NT2/D1 (cell line): ENCODE measurements at regions not wholly inside any gene's neighbourhood (a gene's known extent, or its start where the extent isn't known, plus 50 kb on each side); places are given as distances from the start of the nearest gene placed in this dataset.

ENCODE experiments used
- DNase-seq: peaks from one replicate; pipeline ENCODE4 v3.0.0-alpha.2; 2011; ENCODE audit warnings: low read depth, low spot score
- H3K27me3 ChIP-seq: 2 replicates; pipeline ENCODE4 v1.6.0; 2011; ENCODE audit warnings: mild to moderate bottlenecking; ENCODE audit not compliant: insufficient read length, insufficient read depth
- H3K36me3 ChIP-seq: 2 replicates; pipeline ENCODE4 v1.6.1; 2011; ENCODE audit warnings: mild to moderate bottlenecking, low read length, mixed read lengths; ENCODE audit not compliant: insufficient read depth, insufficient read length
- H3K4me1 ChIP-seq: 2 replicates; pipeline ENCODE4 v1.5.1; 2011; ENCODE audit not compliant: insufficient read depth, insufficient read length
- H3K4me3 ChIP-seq: 2 replicates; pipeline ENCODE4 v1.5.1; 2011; ENCODE audit warnings: low read depth; ENCODE audit not compliant: insufficient read length
- H3K9ac ChIP-seq: 2 replicates; pipeline ENCODE4 v1.6.0; 2011; ENCODE audit warnings: low read depth; ENCODE audit not compliant: insufficient read length
- H3K9me3 ChIP-seq: 2 replicates; pipeline ENCODE4 v1.5.1; 2011; ENCODE audit warnings: mild to moderate bottlenecking, low read length; ENCODE audit not compliant: insufficient read depth
- SUZ12 ChIP-seq: IDR thresholded peaks from 2 replicates; pipeline ENCODE4 v1.6.1; 2011; ENCODE audit not compliant: insufficient read length, insufficient read depth; ENCODE audit errors: extremely low read depth
- YY1 ChIP-seq: IDR thresholded peaks from 2 replicates; pipeline ENCODE4 v1.6.1; 2011; ENCODE audit not compliant: insufficient read length, insufficient read depth
- ZNF274 ChIP-seq: IDR thresholded peaks from 2 replicates; pipeline ENCODE4 v1.6.1; 2011; ENCODE audit warnings: mild to moderate bottlenecking, low read depth, low read length

DNA sequence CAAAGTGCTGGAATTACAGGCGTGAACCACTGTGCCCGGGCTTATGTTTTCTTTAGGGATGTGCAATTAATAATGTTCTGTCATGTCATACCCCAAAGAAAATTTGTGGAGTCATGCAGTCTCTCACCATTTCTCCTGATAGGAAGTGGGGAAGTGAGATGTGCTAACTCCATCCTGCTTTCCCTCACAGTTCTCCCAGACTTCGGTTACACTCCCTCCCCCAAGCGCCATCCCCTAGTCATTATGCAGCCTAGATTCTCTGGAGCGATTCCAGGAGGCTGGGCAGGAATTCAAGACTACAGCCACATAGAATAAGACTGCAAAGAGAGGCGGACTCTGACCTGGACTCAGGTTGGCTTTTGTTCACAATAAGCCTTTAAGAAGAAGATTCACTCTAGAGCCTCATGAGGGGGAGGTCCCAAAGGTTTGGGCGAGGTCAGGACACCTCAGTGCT, 271.4 kb downstream of the ALDH8A1 start:
- no peak for TF ChIP-seq YY1
- no peak for TF ChIP-seq SUZ12
- no peak for TF ChIP-seq ZNF274
- Histone ChIP-seq H3K9ac (no peak overlapping the region), H3K36me3 (no peaks in the 10 kb centered on the region), H3K9me3 (no peaks in the 10 kb centered on the region), H3K4me1 (no peaks in the 10 kb centered on the region), H3K4me3 (no peak overlapping the region), H3K27me3 (no peaks in the 10 kb centered on the region)
- DNase-seq: no peak

DNA sequence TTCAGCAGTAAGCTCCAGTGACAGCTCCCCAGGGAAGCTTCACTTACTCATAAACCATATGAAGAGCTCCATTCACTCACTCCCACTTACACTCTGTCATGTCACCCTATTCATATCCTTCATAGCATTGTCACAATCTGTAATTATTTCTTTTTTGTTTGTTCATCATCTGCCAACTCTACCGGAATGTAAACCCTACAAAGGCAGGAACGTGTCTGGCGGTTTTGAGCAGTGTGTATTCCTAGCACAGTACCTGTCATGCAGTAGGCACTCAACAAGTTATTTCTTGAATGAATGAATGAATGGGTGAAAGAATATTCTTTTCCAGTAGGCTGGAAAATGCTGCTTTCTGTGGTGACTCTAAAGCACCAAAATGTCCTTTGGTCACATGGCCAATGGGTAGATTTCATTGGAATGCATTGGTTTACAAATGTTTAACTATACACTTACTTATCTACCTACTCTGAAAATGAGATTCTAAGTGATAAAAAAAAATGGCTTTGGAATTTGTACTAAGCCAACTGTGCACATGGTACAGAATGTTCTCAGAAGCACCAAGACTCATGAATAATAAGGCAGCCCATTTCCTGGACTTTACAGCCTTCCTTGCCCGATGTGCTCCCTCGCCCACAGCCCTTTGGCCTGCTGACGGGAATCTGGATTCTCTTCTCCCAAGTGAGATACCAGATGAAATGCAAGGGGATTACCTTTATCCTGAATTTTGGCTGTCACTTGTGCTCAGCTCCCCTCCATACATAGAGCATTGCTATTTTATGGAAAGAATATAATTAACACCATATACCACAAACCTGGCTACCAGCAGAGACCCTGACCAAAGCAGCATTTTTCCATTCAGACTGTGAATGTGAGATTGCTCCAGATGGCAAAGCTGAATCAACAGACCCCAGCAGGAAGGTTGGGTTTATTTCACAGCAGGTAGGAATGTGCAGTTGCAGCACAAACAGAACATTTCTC, 273.3 kb downstream of the ALDH8A1 start:
- H3K4me1 ChIP-seq: no peaks in the 10 kb centered on the region
- no peak for TF ChIP-seq YY1
- no peak for TF ChIP-seq ZNF274
- TF ChIP-seq SUZ12: no peak
- no peak overlapping the region for H3K4me3 ChIP-seq
- H3K36me3 ChIP-seq: no peaks in the 10 kb centered on the region
- no peak for DNase-seq
- H3K9me3 ChIP-seq: no peaks in the 10 kb centered on the region
- H3K9ac ChIP-seq: no peak overlapping the region
- H3K27me3 ChIP-seq: no peaks in the 10 kb centered on the region

DNA sequence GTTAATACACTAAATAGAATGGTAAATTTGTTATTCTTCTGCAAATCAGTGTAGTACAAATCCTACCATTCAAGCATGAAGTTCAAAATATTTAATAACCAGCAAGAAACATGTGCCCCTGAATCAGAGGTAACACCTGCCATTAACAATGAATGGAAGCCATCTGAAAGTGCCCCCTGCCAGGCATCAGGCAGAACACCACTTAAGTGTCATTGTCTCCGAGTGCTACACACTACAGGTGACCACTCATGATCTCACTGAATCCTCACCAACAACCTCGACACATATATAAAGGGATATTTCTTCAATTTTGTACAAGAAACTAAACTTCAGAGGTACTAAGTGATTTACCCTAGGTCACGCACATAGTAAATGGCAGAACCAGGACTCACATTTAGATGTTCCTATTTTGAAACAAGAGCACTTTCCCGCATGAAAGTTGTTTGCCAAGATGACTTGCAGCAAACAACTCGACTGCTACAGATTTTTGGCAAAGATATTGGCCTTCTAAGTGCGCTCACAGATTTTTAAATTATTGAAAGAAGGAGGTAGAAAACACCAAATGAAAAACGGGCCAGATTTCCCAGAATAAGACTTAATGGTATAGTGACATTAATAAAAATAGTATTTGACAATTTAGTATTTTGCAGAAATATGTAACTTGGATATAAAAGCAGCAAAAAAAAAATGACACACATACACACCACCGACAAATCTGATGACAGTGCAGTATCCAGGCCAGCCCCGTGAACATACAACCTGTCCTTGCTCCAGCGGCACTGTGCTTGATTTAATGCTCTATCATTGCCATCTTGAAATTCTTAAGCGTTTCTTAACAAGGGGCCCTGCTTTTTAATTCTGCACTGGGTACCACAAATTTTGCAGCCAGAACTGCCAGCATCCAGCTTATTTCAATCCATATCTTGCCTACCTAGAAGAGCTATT, 274.5 kb downstream of the ALDH8A1 start:
- H3K27me3 ChIP-seq: no peaks in the 10 kb centered on the region
- no peaks in the 10 kb centered on the region for H3K36me3 ChIP-seq
- DNase-seq: no peak
- no peak overlapping the region for H3K4me3 ChIP-seq
- no peaks in the 10 kb centered on the region for H3K9me3 ChIP-seq
- H3K9ac ChIP-seq: no peak overlapping the region
- no peaks in the 10 kb centered on the region for H3K4me1 ChIP-seq
- TF ChIP-seq YY1 (no peak), ZNF274 (no peak), SUZ12 (no peak)

DNA sequence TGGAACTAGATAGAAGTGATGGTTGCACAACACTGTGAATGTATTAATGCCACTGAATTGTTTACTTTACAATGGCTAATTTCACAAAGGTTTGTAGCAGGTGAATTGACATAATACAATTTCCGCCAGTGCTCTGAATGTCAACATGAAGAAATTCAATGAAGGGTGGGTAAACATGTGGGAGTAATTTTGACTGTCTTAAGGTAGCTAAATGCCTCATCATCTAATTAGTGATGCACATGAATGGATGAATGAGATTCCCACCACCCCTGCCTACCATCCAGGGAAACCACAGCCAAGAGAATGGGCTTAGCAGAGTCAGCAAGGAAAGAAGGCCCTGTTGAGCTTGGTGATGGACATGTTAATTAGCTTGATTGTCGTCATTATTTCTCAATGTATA, 275.3 kb downstream of the ALDH8A1 start:
- Histone ChIP-seq H3K9ac (no peak overlapping the region), H3K36me3 (no peaks in the 10 kb centered on the region), H3K9me3 (no peaks in the 10 kb centered on the region), H3K4me1 (no peaks in the 10 kb centered on the region), H3K27me3 (no peaks in the 10 kb centered on the region), H3K4me3 (no peak overlapping the region)
- no peak for TF ChIP-seq SUZ12
- TF ChIP-seq YY1: no peak
- no peak for TF ChIP-seq ZNF274
- DNase-seq: no peak

DNA sequence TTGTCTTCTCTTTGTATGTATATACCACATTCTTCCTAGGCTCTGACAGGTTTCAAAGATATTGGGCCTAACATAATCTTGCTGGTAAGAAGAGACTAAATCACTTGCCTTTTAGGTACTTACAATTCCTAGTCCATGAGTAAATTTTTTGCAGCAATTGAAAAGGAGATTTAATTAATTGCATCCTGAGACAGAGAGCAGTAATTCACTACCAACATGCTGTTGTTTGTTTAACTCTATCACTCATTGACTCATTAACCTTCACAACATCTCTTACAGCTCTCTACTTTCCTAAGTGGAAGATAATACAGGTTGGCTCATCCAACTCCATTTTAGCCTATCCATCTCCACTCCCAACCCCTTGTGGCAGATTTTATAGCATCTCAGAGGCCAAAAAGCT, 280.4 kb downstream of the ALDH8A1 start:
- Histone ChIP-seq H3K4me3 (no peak overlapping the region), H3K27me3 (no peaks in the 10 kb centered on the region), H3K9ac (no peak overlapping the region), H3K36me3 (no peaks in the 10 kb centered on the region), H3K9me3 (no peaks in the 10 kb centered on the region), H3K4me1 (no peaks in the 10 kb centered on the region)
- no peak for DNase-seq
- TF ChIP-seq SUZ12 (no peak), YY1 (no peak), ZNF274 (no peak)

DNA sequence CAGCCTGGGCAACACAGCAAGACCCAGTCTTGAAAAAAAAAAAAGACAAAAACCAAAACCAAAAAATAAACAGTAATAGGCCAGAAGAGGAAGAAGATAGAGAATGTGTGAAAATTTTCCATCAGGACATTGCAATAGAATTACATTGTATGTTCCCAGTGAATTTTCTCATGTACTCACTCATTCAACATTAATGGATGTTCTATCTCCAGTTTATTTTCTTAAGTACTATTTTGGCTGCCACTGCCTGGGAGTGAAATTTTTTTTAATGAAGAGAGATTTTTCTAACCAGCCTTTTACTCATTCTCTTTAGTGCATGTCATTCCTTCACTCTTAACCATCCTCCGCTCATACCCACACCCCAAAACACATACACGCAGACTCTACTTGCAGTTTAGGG, 282.8 kb downstream of the ALDH8A1 start:
- no peak overlapping the region for H3K4me3 ChIP-seq
- H3K9ac ChIP-seq: no peak overlapping the region
- H3K27me3 ChIP-seq: no peaks in the 10 kb centered on the region
- no peaks in the 10 kb centered on the region for H3K9me3 ChIP-seq
- H3K36me3 ChIP-seq: no peaks in the 10 kb centered on the region
- no peak for DNase-seq
- H3K4me1 ChIP-seq: no peaks in the 10 kb centered on the region
- TF ChIP-seq YY1: no peak
- TF ChIP-seq ZNF274: no peak
- no peak for TF ChIP-seq SUZ12

DNA sequence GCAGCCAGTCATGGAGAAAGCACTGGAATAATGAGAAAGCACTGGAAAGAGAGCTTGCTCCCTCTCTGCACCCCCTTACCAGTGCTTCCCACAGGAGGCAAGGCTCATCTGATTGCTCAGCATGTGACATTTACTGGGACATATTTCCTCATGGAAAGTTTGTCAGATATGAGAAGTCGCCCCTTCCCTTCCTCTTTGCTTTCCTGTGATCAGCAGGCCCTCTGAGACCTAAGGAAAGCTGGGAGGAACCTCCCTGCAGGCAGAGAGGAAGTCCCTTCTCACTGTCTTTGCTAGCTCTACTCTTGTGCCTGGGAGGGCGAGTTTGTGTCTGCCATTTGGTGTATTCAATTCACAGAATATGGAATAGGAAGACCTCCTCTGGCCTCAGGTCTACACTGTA, 283.8 kb downstream of the ALDH8A1 start:
- Histone ChIP-seq H3K4me1 (no peaks in the 10 kb centered on the region), H3K36me3 (no peaks in the 10 kb centered on the region), H3K9ac (no peak overlapping the region), H3K4me3 (no peak overlapping the region), H3K27me3 (no peaks in the 10 kb centered on the region), H3K9me3 (no peaks in the 10 kb centered on the region)
- no peak for DNase-seq
- TF ChIP-seq ZNF274 (no peak), SUZ12 (no peak), YY1 (no peak)
